ENCODE measurements at regions not wholly inside any gene's neighbourhood (a gene's known extent, or its start where the extent isn't known, plus 50 kb on each side); places are given as distances from the start of the nearest gene placed in this dataset.

- no peak for DNase-seq (ENCODE audit: low read depth in 2 of 2)
These were observed 204.8 kb upstream of the SYT4 start for GRCh38 chr18:43482136-43482535.

GRCh38 chr18:43482600-43482999, 205.3 kb upstream of the SYT4 start:
- DNase-seq (ENCODE audit: low read depth in 2 of 2), result no peak

- DNase-seq (ENCODE audit: low read depth in 2 of 2), result no peak
These were observed 207.4 kb upstream of the SYT4 start for GRCh38 chr18:43484710-43485109.

- no peak for DNase-seq (ENCODE audit: low read depth in 2 of 2)
These were observed 208.3 kb upstream of the SYT4 start for GRCh38 chr18:43485545-43485963.

- DNase-seq (ENCODE audit: low read depth in 2 of 2), result no peak
These were observed 209.2 kb upstream of the SYT4 start for GRCh38 chr18:43486462-43486861.

GRCh38 chr18:43501099-43501498, 223.8 kb upstream of the SYT4 start:
- no peak for DNase-seq (ENCODE audit: low read depth in 2 of 2)

- no peak for DNase-seq (ENCODE audit: low read depth in 2 of 2)
These were observed 229.6 kb upstream of the SYT4 start for GRCh38 chr18:43506935-43507334.

GRCh38 chr18:43507842-43508481, 230.7 kb upstream of the SYT4 start:
- DNase-seq (ENCODE audit: low read depth in 2 of 2), result no peak

GRCh38 chr18:43514747-43515146, 237.5 kb upstream of the SYT4 start:
- DNase-seq (ENCODE audit: low read depth in 2 of 2), result no peak

GRCh38 chr18:43515481-43515880, 238.2 kb upstream of the SYT4 start:
- DNase-seq (ENCODE audit: low read depth in 2 of 2), result no peak

GRCh38 chr18:43524260-43524659, 247.0 kb upstream of the SYT4 start:
- no peak for DNase-seq (ENCODE audit: low read depth in 2 of 2)

- DNase-seq (ENCODE audit: low read depth in 2 of 2), result no peak
These were observed 247.9 kb upstream of the SYT4 start for GRCh38 chr18:43525169-43525568.

GRCh38 chr18:43526426-43527145, 249.3 kb upstream of the SYT4 start:
- DNase-seq (ENCODE audit: low read depth in 2 of 2), result no peak

- DNase-seq (ENCODE audit: low read depth in 2 of 2), result no peak
These were observed 254.1 kb upstream of the SYT4 start for GRCh38 chr18:43531438-43531837.

GRCh38 chr18:43533371-43533770, 256.1 kb upstream of the SYT4 start:
- DNase-seq (ENCODE audit: low read depth in 2 of 2), result no peak

GRCh38 chr18:43534511-43534910, 257.2 kb upstream of the SYT4 start:
- DNase-seq (ENCODE audit: low read depth in 2 of 2), result no peak

- DNase-seq (ENCODE audit: low read depth in 2 of 2), result no peak
These were observed 262.6 kb upstream of the SYT4 start for GRCh38 chr18:43539862-43540261.

- DNase-seq (ENCODE audit: low read depth in 2 of 2), result no peak
These were observed 264.7 kb upstream of the SYT4 start for GRCh38 chr18:43542016-43542415.

- no peak for DNase-seq (ENCODE audit: low read depth in 2 of 2)
These were observed 265.9 kb upstream of the SYT4 start for GRCh38 chr18:43543236-43543635.

GRCh38 chr18:43547456-43547855, 270.2 kb upstream of the SYT4 start:
- no peak for DNase-seq (ENCODE audit: low read depth in 2 of 2)

GRCh38 chr18:43559507-43559906, 282.2 kb upstream of the SYT4 start:
- no peak for DNase-seq (ENCODE audit: low read depth in 2 of 2)

- no peak for DNase-seq (ENCODE audit: low read depth in 2 of 2)
These were observed 286.5 kb upstream of the SYT4 start for GRCh38 chr18:43563780-43564179.

GRCh38 chr18:43570593-43570992, 293.3 kb upstream of the SYT4 start:
- DNase-seq (ENCODE audit: low read depth in 2 of 2), result no peak
